GM10248 (cell line): ENCODE measurements at regions not wholly inside any gene's neighbourhood (a gene's known extent, or its start where the extent isn't known, plus 50 kb on each side); places are given as distances from the start of the nearest gene placed in this dataset.
"Not testable (repeated sequence)": the region's sequence is repeated elsewhere in the genome, so short reads cannot be mapped to it uniquely, and the experiment has no call there.

ENCODE experiments used
- CTCF ChIA-PET: fragments of 300-600 bp; sonication (Branson Sonifier 250); formaldehyde crosslinking; extraction: SDS; loops from one replicate; lab custom pipeline; 2021; ENCODE audit warnings: antibody characterized with exemption; lab: Yijun Ruan, JAX
- POLR2A ChIA-PET: fragments of 350-650 bp; sonication (Branson Sonifier 250); formaldehyde crosslinking; extraction: SDS; loops from one replicate; lab custom pipeline; 2020; ENCODE audit warnings: antibody characterized with exemption; lab: Yijun Ruan, JAX
- DNase-seq: peaks from one replicate; pipeline ENCODE4 v3.0.0; 2012; ENCODE audit errors: extremely low spot score
- CTCF ChIP-seq: IDR thresholded peaks from 2 replicates; pipeline ENCODE4 v1.5.1; 2012; ENCODE audit warnings: mild to moderate bottlenecking, low read depth; ENCODE audit errors: extremely low read depth, missing control alignments, control extremely low read depth

- ChIA-PET CTCF (no interaction called here), POLR2A (no interaction called here)
- TF ChIP-seq CTCF, result no peak
- DNase-seq, result no peak
Measured at GRCh38 chr13:94859811-94860210, 147.5 kb upstream of the SOX21 start.

GRCh38 chr13:94859278-94859691 is 146.9 kb upstream of the SOX21 start:
- DNase-seq, result no peak
- CTCF ChIA-PET, result no interaction called here
- POLR2A ChIA-PET, result no interaction called here
- no peak for TF ChIP-seq CTCF

DNA sequence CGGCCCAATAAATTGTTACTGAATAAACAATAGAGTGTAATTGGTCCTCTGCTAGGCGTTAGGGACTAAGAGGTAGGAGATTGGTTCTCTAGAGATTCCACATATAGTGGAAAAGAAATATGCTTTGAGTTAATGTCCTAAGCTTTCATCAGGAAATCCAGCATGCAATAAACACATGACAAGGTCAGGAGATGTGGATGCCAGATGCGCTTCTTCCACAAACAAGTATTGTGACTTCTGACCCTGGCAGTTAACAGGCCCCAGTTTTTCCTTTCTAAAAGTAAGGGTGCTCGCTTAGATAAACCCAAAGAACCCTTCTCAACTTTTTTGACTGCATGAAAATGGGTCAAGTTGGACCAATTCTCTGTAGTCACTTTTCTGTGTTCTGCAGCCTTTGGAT is 146.5 kb upstream of the SOX21 start:
- ChIA-PET CTCF (no interaction called here), POLR2A (no interaction called here)
- TF ChIP-seq CTCF, result no peak

GRCh38 chr13:94854688-94855087 is 142.3 kb upstream of the SOX21 start:
- DNase-seq, result no peak
- TF ChIP-seq CTCF, result no peak
- ChIA-PET CTCF (no interaction called here), POLR2A (no interaction called here)

More for the DNA sequence above, 146.5 kb upstream of the SOX21 start:
- no peak for DNase-seq

GRCh38 chr13:94851576-94851975 is 139.2 kb upstream of the SOX21 start:
- DNase-seq, result no peak
- ChIA-PET CTCF (interaction anchor here (1.5 kb wide), 1 partner anchor 53 kb away, joined by 3 read pairs; no protein-coding TSS in a partner anchor), POLR2A (no interaction called here)
- no peak for TF ChIP-seq CTCF

DNA sequence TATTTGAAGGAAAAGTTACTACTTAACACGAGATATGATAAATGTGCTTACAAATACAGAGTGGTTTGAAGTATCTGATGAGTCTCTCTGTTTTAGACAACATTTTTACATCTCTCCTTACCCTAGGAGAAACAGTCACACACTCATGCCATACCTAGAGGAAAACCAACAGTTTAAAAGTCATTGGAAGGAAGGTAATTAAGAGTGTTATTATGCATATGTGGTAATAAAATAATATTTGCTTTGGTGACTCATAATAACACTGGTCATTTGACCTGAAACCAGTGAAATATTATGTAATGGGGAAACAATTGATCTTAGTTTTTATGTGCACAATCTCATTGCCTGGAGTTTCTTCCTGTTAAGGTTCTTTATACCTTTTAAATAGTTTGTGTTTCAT is 136.9 kb upstream of the SOX21 start:
- TF ChIP-seq CTCF, result no peak
- ChIA-PET CTCF (no interaction called here), POLR2A (no interaction called here)
- no peak for DNase-seq

DNA sequence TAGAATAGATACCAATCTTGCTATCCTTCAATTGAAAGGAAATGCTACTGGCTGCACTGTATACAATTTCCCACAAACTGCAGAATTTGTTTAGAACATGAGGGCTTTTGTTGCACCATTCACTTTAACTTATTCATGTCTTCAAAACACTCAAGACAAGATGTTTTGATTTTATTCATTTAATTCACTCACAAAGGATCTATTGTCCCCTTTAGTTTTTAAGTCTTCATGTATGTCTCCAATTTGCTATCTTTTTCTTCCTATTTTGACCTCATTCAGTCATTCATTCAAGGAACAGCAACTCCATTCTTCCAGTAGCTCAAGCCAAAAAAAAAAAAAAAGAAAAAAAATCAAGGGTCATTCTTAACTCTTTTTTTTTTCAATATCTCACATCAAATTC is 130.6 kb upstream of the SOX21 start:
- CTCF ChIA-PET, result no interaction called here
- no peak for DNase-seq
- no peak for TF ChIP-seq CTCF
- POLR2A ChIA-PET, result no interaction called here

DNA sequence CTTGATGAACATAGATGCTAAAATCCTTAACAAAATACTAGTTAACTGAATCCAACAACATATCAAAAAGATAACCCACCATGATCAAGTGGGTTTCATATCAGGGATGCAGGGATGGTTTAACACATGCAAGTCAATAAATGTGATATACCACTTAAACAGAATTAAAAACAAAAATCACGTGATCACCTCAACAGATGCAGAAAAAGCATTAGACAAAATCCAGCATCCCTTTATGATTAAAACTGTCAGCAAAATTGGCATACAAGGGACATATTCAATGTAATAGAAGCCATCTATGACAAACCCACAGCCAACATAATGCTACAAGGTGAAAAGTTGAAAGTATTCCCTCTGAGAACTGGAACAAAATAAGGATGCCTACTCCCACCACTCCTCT is 124.7 kb upstream of the SOX21 start:
- POLR2A ChIA-PET, CTCF ChIA-PET, DNase-seq: not testable (repeated sequence)
